H1 (cell line): ENCODE measurements at regions not wholly inside any gene's neighbourhood (a gene's known extent, or its start where the extent isn't known, plus 50 kb on each side); places are given as distances from the start of the nearest gene placed in this dataset.

Experiments
- ASH2L ChIP-seq: fragments of 200-600, 300-600 bp; sonication (generic); IDR thresholded peaks from one replicate; pipeline ENCODE4 v1.7.1; 2017; ENCODE audit warnings: low read length
- BACH1 ChIP-seq: IDR thresholded peaks from 2 replicates; pipeline ENCODE4 v1.6.1; 2012; ENCODE audit warnings: low read length, improper control_type of control experiment
- CHD7 ChIP-seq: fragments of 300-600 bp; sonication (generic); IDR thresholded peaks from 2 replicates; pipeline ENCODE4 v1.7.1; 2012; ENCODE audit warnings: low read length, moderate library complexity, mild to moderate bottlenecking, inconsistent platforms; ENCODE audit not compliant: insufficient replicate concordance
- E2F6 ChIP-seq: IDR thresholded peaks from 2 replicates; pipeline ENCODE4 v1.6.1; 2012; ENCODE audit warnings: inconsistent platforms
- EZH2 ChIP-seq: fragments of 200-600 bp; sonication (generic); IDR thresholded peaks from 2 replicates; pipeline ENCODE4 v1.7.1; 2012; ENCODE audit warnings: low read depth, mild to moderate bottlenecking, moderate library complexity, low read length, inconsistent platforms; ENCODE audit not compliant: severe bottlenecking
- JUN ChIP-seq: IDR thresholded peaks from 2 replicates; pipeline ENCODE4 v1.6.1; 2011; ENCODE audit warnings: low read depth, mild to moderate bottlenecking, improper control_type of control experiment, low read length
- JUND ChIP-seq: IDR thresholded peaks from 2 replicates; pipeline ENCODE4 v1.6.1; 2011; ENCODE audit warnings: mild to moderate bottlenecking, improper control_type of control experiment, low read length
- SIX5 ChIP-seq: IDR thresholded peaks from 2 replicates; pipeline ENCODE4 v1.6.1; 2011; ENCODE audit warnings: mild to moderate bottlenecking, low read depth, low read length
- SP1 ChIP-seq: IDR thresholded peaks from 2 replicates; pipeline ENCODE4 v1.6.1; 2011; ENCODE audit warnings: low read depth, low read length
- TAF7 ChIP-seq: optimal IDR thresholded peaks from 2 replicates; pipeline ENCODE3; 2011; ENCODE audit warnings: low read depth, mild to moderate bottlenecking, inconsistent platforms, low read length, moderate library complexity, borderline replicate concordance

GRCh38 chr4:83793481-83793880 lies 257.6 kb downstream of the GPAT3 start (continued):
- TF ChIP-seq SIX5 (no peak), JUND (no peak), CHD7 (no peak), SP1 (no peak), BACH1 (no peak), TAF7 (no peak), ASH2L (no peak), EZH2 (no peak), JUN (no peak), E2F6 (no peak)
- TF ChIP-seq, all 59 proteins: peak for 0
